HL-60 (cell line): ENCODE measurements at regions not wholly inside any gene's neighbourhood (a gene's known extent, or its start where the extent isn't known, plus 50 kb on each side); places are given as distances from the start of the nearest gene placed in this dataset.

Experiments
- DNase-seq, 2 experiments: peaks; one replicate each; pipeline ENCODE4 v3.0.0-alpha.2; 2010 to 2020; ENCODE audit warnings: low read depth in 1 of 2, low spot score in 1 of 2
- H3K27ac ChIP-seq: fragments of 250-450 bp; sonication (Bioruptor Pico); replicated peaks from 2 replicates; pipeline ENCODE4 v1.5.1; 2020; ENCODE audit warnings: mild to moderate bottlenecking, moderate library complexity
- H3K27me3 ChIP-seq: fragments of 250-450 bp; sonication (Bioruptor Pico); 2 replicates; pipeline ENCODE4 v1.5.1; 2021; ENCODE audit warnings: mild to moderate bottlenecking, moderate library complexity; ENCODE audit not compliant: insufficient read depth, poor library complexity, severe bottlenecking
- H3K4me3 ChIP-seq: replicated peaks from 2 replicates; pipeline ENCODE4 v1.5.1; 2011; ENCODE audit warnings: mild to moderate bottlenecking, control low read depth, low read length; ENCODE audit not compliant: insufficient read depth
- GABPA ChIP-seq: IDR thresholded peaks from 2 replicates; pipeline ENCODE4 v1.6.1; 2012; ENCODE audit warnings: low read depth
- POLR2AphosphoS5 ChIP-seq: IDR thresholded peaks from 2 replicates; pipeline ENCODE4 v1.6.1; 2012; ENCODE audit warnings: low read depth
- SPI1 ChIP-seq: IDR thresholded peaks from 2 replicates; pipeline ENCODE4 v1.6.1; 2012; ENCODE audit warnings: low read depth, mild to moderate bottlenecking, borderline replicate concordance
- TF ChIP-seq, protein P1 (sequence below): IDR thresholded peaks from 2 replicates; pipeline ENCODE4 v1.6.1; 2012; ENCODE audit warnings: low read depth; ENCODE audit not compliant: insufficient replicate concordance
- TF ChIP-seq, protein P2 (sequence below): IDR thresholded peaks from one replicate; pipeline ENCODE4 v1.5.1; 2011; ENCODE audit warnings: low read length, control low read depth, inconsistent platforms; ENCODE audit not compliant: insufficient read depth

DNA sequence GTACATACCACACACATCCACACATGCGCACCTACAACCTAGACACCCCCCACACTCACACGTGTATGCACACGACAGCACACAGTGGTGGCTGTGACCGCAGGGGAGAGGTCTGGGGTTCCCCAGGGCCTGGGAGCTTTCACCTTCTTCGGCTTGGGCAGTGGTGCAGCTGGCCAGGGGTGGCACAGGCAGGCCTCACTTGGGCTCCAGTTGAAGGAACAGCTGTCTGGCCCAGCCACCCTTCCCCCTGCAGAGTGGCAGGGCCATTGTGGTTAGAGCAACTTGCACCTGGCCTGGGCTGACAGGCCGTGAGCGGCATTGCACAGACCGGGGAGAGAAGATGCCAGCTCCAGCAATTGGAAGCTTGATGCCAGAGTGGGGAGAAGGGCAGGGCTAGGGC, 114.5 kb upstream of the GSE1 start:
- H3K27me3 ChIP-seq: no peaks in the 10 kb centered on the region
- H3K27ac ChIP-seq: no peak overlapping the region
- H3K4me3 ChIP-seq: no peak overlapping the region
- DNase-seq: peak in 1 of 2 experiments; percentile 48
- TF ChIP-seq, protein P1, sequence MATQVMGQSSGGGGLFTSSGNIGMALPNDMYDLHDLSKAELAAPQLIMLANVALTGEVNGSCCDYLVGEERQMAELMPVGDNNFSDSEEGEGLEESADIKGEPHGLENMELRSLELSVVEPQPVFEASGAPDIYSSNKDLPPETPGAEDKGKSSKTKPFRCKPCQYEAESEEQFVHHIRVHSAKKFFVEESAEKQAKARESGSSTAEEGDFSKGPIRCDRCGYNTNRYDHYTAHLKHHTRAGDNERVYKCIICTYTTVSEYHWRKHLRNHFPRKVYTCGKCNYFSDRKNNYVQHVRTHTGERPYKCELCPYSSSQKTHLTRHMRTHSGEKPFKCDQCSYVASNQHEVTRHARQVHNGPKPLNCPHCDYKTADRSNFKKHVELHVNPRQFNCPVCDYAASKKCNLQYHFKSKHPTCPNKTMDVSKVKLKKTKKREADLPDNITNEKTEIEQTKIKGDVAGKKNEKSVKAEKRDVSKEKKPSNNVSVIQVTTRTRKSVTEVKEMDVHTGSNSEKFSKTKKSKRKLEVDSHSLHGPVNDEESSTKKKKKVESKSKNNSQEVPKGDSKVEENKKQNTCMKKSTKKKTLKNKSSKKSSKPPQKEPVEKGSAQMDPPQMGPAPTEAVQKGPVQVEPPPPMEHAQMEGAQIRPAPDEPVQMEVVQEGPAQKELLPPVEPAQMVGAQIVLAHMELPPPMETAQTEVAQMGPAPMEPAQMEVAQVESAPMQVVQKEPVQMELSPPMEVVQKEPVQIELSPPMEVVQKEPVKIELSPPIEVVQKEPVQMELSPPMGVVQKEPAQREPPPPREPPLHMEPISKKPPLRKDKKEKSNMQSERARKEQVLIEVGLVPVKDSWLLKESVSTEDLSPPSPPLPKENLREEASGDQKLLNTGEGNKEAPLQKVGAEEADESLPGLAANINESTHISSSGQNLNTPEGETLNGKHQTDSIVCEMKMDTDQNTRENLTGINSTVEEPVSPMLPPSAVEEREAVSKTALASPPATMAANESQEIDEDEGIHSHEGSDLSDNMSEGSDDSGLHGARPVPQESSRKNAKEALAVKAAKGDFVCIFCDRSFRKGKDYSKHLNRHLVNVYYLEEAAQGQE: no peak
- peak; percentile 90 for TF ChIP-seq POLR2AphosphoS5

DNA sequence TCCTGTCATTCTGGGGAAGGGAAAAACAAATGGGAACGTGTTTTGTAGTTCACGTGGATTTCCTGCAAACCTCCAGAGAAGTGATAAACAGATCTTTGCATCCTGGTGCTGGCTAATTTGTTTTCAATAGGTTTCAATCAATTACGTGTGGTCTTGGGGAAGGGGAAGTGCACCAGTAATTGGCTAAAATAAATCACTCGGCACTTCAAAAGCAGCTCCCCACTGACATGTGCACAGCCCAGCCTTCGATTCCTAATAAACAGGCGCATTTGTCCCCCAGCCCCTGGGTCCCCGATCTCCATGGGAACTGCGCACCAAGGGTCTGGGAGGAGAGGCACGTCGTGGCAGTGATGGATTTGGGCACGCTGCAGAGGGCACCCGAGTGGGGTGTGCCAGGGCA, 112.9 kb upstream of the GSE1 start:
- DNase-seq: no peak
- TF ChIP-seq GABPA (no peak), POLR2AphosphoS5 (no peak), SPI1 (no peak)
- TF ChIP-seq, protein P2, sequence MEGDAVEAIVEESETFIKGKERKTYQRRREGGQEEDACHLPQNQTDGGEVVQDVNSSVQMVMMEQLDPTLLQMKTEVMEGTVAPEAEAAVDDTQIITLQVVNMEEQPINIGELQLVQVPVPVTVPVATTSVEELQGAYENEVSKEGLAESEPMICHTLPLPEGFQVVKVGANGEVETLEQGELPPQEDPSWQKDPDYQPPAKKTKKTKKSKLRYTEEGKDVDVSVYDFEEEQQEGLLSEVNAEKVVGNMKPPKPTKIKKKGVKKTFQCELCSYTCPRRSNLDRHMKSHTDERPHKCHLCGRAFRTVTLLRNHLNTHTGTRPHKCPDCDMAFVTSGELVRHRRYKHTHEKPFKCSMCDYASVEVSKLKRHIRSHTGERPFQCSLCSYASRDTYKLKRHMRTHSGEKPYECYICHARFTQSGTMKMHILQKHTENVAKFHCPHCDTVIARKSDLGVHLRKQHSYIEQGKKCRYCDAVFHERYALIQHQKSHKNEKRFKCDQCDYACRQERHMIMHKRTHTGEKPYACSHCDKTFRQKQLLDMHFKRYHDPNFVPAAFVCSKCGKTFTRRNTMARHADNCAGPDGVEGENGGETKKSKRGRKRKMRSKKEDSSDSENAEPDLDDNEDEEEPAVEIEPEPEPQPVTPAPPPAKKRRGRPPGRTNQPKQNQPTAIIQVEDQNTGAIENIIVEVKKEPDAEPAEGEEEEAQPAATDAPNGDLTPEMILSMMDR: no peak
- TF ChIP-seq, protein P1: no peak
- no peak overlapping the region for H3K27ac ChIP-seq
- no peak overlapping the region for H3K4me3 ChIP-seq
- H3K27me3 ChIP-seq: no peaks in the 10 kb centered on the region

DNA sequence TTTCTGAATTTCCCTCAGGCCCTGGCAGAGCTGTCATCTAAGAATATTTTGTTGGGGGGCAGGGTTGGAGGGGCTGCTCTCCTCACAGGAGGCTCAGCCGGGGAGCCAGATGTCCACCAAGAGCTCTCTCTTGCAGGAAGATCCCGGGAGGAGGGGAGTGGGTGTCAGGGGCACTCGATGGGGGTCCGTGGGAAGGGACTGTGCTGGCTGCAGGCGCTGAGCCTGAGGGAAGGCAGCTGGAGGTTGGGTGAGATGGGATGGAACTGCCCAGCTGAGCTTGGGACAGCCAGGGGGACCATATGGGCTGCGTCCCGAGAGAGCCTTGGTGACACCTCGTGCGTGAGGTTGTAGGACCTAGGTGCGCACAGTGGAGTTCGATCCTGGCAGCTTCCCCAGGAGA, 111.2 kb upstream of the GSE1 start:
- TF ChIP-seq, protein P2: no peak
- TF ChIP-seq GABPA (no peak), POLR2AphosphoS5 (no peak)
- TF ChIP-seq, protein P1: no peak
- no peak overlapping the region for H3K4me3 ChIP-seq
- H3K27ac ChIP-seq: no peak overlapping the region
- DNase-seq: no peak
- no peaks in the 10 kb centered on the region for H3K27me3 ChIP-seq

DNA sequence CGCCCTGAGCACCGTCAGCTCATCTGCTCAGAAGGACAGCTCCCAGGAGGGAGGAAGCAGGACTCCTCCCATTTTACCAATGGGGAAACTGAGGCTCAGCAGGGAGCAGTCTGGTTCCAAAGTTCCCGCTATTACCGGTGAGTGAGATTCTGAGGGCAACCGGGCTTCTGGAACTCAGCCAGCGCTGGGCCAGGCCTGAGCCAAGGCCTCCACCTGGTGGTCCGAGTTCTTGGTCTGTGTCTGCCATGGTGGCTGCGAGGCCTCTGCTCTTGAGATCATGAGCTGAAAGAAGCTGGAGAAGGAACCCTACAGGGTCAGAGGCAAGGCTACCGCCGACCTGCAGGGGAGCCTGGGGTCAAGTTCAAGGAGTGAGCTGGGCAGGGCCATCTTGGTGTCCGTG, 110.8 kb upstream of the GSE1 start:
- Histone ChIP-seq H3K27me3 (no peaks in the 10 kb centered on the region), H3K27ac (no peak overlapping the region), H3K4me3 (no peak overlapping the region)
- no peak for DNase-seq
- no peak for TF ChIP-seq GABPA
- TF ChIP-seq, protein P2: no peak
- no peak for TF ChIP-seq POLR2AphosphoS5
